ENCODE measurements at regions not wholly inside any gene's neighbourhood (a gene's known extent, or its start where the extent isn't known, plus 50 kb on each side); places are given as distances from the start of the nearest gene placed in this dataset.

DNA sequence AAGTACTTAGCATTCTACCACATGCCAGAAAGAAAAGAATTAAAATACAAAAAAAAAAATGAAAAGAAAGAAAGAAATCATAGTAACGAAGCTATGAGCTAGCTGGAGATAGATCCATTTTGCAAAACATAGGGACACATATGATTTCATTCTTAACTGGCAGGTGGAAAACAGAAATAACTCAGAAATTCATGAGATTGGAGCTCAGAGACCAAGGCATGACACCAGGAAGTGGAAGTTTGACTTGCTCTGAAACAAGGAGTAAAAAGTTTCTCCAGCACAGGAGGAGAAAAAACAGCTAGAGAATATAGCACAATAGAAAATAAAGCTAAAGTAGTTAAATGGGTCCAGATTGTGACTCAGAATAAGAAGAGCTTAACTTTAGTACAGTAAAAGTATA is 278.1 kb downstream of the ZEB2 start (continued):
- TF ChIP-seq, protein P1, sequence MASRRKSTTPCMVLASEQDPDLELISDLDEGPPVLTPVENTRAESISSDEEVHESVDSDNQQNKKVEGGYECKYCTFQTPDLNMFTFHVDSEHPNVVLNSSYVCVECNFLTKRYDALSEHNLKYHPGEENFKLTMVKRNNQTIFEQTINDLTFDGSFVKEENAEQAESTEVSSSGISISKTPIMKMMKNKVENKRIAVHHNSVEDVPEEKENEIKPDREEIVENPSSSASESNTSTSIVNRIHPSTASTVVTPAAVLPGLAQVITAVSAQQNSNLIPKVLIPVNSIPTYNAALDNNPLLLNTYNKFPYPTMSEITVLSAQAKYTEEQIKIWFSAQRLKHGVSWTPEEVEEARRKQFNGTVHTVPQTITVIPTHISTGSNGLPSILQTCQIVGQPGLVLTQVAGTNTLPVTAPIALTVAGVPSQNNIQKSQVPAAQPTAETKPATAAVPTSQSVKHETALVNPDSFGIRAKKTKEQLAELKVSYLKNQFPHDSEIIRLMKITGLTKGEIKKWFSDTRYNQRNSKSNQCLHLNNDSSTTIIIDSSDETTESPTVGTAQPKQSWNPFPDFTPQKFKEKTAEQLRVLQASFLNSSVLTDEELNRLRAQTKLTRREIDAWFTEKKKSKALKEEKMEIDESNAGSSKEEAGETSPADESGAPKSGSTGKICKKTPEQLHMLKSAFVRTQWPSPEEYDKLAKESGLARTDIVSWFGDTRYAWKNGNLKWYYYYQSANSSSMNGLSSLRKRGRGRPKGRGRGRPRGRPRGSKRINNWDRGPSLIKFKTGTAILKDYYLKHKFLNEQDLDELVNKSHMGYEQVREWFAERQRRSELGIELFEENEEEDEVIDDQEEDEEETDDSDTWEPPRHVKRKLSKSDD (conservative IDR thresholded peaks at IDR 0.05; ENCODE audit: low read length), result no peak
- TF ChIP-seq RBM39 (optimal IDR thresholded peaks at IDR 0.05; ENCODE audit: low read depth, low read length), result no peak
- TF ChIP-seq, protein P2, sequence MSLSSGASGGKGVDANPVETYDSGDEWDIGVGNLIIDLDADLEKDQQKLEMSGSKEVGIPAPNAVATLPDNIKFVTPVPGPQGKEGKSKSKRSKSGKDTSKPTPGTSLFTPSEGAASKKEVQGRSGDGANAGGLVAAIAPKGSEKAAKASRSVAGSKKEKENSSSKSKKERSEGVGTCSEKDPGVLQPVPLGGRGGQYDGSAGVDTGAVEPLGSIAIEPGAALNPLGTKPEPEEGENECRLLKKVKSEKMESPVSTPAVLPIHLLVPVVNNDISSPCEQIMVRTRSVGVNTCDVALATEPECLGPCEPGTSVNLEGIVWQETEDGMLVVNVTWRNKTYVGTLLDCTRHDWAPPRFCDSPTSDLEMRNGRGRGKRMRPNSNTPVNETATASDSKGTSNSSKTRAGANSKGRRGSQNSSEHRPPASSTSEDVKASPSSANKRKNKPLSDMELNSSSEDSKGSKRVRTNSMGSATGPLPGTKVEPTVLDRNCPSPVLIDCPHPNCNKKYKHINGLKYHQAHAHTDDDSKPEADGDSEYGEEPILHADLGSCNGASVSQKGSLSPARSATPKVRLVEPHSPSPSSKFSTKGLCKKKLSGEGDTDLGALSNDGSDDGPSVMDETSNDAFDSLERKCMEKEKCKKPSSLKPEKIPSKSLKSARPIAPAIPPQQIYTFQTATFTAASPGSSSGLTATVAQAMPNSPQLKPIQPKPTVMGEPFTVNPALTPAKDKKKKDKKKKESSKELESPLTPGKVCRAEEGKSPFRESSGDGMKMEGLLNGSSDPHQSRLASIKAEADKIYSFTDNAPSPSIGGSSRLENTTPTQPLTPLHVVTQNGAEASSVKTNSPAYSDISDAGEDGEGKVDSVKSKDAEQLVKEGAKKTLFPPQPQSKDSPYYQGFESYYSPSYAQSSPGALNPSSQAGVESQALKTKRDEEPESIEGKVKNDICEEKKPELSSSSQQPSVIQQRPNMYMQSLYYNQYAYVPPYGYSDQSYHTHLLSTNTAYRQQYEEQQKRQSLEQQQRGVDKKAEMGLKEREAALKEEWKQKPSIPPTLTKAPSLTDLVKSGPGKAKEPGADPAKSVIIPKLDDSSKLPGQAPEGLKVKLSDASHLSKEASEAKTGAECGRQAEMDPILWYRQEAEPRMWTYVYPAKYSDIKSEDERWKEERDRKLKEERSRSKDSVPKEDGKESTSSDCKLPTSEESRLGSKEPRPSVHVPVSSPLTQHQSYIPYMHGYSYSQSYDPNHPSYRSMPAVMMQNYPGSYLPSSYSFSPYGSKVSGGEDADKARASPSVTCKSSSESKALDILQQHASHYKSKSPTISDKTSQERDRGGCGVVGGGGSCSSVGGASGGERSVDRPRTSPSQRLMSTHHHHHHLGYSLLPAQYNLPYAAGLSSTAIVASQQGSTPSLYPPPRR (CRISPR knock-in tag; IDR thresholded peaks at IDR 0.05; ENCODE audit: borderline replicate concordance), result no peak
- no peak for TF ChIP-seq ZNF274 (IDR thresholded peaks at IDR 0.05; ENCODE audit: borderline replicate concordance, low read depth, low read length)
- TF ChIP-seq, protein P3, sequence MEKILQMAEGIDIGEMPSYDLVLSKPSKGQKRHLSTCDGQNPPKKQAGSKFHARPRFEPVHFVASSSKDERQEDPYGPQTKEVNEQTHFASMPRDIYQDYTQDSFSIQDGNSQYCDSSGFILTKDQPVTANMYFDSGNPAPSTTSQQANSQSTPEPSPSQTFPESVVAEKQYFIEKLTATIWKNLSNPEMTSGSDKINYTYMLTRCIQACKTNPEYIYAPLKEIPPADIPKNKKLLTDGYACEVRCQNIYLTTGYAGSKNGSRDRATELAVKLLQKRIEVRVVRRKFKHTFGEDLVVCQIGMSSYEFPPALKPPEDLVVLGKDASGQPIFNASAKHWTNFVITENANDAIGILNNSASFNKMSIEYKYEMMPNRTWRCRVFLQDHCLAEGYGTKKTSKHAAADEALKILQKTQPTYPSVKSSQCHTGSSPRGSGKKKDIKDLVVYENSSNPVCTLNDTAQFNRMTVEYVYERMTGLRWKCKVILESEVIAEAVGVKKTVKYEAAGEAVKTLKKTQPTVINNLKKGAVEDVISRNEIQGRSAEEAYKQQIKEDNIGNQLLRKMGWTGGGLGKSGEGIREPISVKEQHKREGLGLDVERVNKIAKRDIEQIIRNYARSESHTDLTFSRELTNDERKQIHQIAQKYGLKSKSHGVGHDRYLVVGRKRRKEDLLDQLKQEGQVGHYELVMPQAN (IDR thresholded peaks at IDR 0.05; ENCODE audit: borderline replicate concordance), result no peak
- TF ChIP-seq, protein P4, sequence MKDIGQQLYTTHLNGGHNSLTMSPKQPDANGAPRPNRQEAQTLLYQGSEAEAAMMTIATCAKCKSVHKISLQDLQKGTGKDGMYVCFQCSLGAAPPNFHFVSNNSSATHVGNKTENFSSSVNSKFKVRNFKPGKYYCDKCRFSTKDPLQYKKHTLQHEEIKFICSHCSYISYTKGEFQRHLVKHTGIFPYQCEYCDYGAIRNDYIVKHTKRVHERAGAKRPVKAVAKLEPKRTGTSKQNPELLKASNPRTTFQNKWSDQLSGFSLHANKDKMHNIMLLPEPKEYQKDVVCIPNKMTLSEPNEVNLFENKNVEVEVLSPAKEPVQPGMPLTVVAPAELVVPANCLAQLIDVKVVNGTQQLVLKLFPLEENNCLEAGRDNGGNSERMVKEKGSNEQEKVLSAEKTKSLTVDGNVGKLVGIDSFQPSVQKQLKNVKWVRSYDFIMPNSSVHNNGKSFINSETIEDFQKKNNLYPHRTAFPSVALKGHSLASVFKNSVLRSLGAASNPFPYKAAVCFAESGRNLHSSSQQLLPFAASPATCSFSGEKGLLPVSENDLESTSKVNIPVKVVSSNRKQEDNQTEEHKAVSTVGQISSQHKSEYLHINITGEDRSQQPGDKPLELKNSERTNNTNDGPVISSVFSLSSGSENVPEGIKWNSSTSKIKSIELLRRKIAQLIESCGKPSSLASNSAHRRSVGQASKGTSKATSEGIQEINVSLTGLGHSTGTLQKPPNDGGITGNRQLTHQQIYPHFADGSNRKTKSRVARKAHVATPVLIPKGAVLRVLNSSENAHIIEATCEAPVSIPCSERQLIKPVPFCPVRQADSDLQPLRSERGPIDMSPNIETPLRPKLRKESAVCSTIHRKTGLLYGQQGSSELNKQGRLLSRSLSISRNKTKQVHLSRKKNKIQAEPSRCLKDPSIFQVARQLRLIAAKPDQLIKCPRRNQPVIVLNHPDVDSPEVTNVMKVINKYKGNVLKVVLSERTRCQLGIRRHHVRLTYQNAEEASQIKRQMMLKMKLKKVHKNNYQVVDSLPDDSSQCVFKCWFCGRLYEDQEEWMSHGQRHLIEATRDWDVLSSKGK (CRISPR knock-in tag; IDR thresholded peaks at IDR 0.05), result no peak
- TF ChIP-seq, protein P5, sequence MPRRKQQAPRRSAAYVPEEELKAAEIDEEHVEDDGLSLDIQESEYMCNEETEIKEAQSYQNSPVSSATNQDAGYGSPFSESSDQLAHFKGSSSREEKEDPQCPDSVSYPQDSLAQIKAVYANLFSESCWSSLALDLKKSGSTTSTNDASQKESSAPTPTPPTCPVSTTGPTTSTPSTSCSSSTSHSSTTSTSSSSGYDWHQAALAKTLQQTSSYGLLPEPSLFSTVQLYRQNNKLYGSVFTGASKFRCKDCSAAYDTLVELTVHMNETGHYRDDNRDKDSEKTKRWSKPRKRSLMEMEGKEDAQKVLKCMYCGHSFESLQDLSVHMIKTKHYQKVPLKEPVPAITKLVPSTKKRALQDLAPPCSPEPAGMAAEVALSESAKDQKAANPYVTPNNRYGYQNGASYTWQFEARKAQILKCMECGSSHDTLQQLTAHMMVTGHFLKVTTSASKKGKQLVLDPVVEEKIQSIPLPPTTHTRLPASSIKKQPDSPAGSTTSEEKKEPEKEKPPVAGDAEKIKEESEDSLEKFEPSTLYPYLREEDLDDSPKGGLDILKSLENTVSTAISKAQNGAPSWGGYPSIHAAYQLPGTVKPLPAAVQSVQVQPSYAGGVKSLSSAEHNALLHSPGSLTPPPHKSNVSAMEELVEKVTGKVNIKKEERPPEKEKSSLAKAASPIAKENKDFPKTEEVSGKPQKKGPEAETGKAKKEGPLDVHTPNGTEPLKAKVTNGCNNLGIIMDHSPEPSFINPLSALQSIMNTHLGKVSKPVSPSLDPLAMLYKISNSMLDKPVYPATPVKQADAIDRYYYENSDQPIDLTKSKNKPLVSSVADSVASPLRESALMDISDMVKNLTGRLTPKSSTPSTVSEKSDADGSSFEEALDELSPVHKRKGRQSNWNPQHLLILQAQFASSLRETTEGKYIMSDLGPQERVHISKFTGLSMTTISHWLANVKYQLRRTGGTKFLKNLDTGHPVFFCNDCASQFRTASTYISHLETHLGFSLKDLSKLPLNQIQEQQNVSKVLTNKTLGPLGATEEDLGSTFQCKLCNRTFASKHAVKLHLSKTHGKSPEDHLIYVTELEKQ (CRISPR knock-in tag; IDR thresholded peaks at IDR 0.05), result no peak
- TF ChIP-seq, protein P6, sequence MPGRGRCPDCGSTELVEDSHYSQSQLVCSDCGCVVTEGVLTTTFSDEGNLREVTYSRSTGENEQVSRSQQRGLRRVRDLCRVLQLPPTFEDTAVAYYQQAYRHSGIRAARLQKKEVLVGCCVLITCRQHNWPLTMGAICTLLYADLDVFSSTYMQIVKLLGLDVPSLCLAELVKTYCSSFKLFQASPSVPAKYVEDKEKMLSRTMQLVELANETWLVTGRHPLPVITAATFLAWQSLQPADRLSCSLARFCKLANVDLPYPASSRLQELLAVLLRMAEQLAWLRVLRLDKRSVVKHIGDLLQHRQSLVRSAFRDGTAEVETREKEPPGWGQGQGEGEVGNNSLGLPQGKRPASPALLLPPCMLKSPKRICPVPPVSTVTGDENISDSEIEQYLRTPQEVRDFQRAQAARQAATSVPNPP (IDR thresholded peaks at IDR 0.05; ENCODE audit: borderline replicate concordance, insufficient read depth, insufficient read length), result no peak
